ENCODE measurements at regions not wholly inside any gene's neighbourhood (a gene's known extent, or its start where the extent isn't known, plus 50 kb on each side); places are given as distances from the start of the nearest gene placed in this dataset.
"Not testable (repeated sequence)": the region's sequence is repeated elsewhere in the genome, so short reads cannot be mapped to it uniquely, and the experiment has no call there.

- DNase-seq, result no peak
These were observed 133.6 kb upstream of the XPO1 start for GRCh38 chr2:61671561-61672315.

- DNase-seq, result no peak
These were observed 132.7 kb upstream of the XPO1 start for GRCh38 chr2:61670591-61671501.

- no peak for DNase-seq
These were observed 126.0 kb upstream of the XPO1 start for GRCh38 chr2:61664190-61664589.

GRCh38 chr2:61662990-61663389, 124.8 kb upstream of the XPO1 start:
- DNase-seq, result no peak

- no peak for DNase-seq
These were observed 122.6 kb upstream of the XPO1 start for GRCh38 chr2:61660511-61661388.

GRCh38 chr2:61658841-61659780, 121.0 kb upstream of the XPO1 start:
- no peak for DNase-seq

GRCh38 chr2:61649946-61650345, 111.8 kb upstream of the XPO1 start:
- not testable (repeated sequence) for DNase-seq

- no peak for DNase-seq
These were observed 110.9 kb upstream of the XPO1 start for GRCh38 chr2:61649021-61649420.

GRCh38 chr2:61647044-61647443, 108.9 kb upstream of the XPO1 start:
- DNase-seq, result no peak

GRCh38 chr2:61645911-61646310, 107.8 kb upstream of the XPO1 start:
- no peak for DNase-seq

GRCh38 chr2:61643153-61643552, 105.0 kb upstream of the XPO1 start:
- DNase-seq, result not testable (repeated sequence)

GRCh38 chr2:61640406-61640805, 102.2 kb upstream of the XPO1 start:
- DNase-seq, result no peak

- DNase-seq, result no peak
These were observed 101.6 kb upstream of the XPO1 start for GRCh38 chr2:61639721-61640120.

GRCh38 chr2:61636686-61637085, 98.5 kb upstream of the XPO1 start:
- DNase-seq, result no peak

GRCh38 chr2:61634512-61634911, 96.4 kb upstream of the XPO1 start:
- no peak for DNase-seq

- no peak for DNase-seq
These were observed 95.1 kb upstream of the XPO1 start for GRCh38 chr2:61633250-61633649.

- DNase-seq, result no peak
These were observed 94.4 kb upstream of the XPO1 start for GRCh38 chr2:61632276-61633169.

GRCh38 chr2:61631321-61631720, 93.2 kb upstream of the XPO1 start:
- DNase-seq, result no peak

- no peak for DNase-seq
These were observed 88.7 kb upstream of the XPO1 start for GRCh38 chr2:61626827-61627226.

GRCh38 chr2:61623747-61624146, 85.6 kb upstream of the XPO1 start:
- DNase-seq, result no peak

Measured in activated gamma-delta T cell (primary cell).